GM11168 (cell line): ENCODE measurements at regions not wholly inside any gene's neighbourhood (a gene's known extent, or its start where the extent isn't known, plus 50 kb on each side); places are given as distances from the start of the nearest gene placed in this dataset.
"Not testable (repeated sequence)": the region's sequence is repeated elsewhere in the genome, so short reads cannot be mapped to it uniquely, and the experiment has no call there.

Source experiments
- in situ Hi-C: fragments of 300-500 bp; cut with MboI; formaldehyde crosslinking; loops from one replicate; pipeline ENCODE4 v1.12.0; 2022; ENCODE audit warnings: low sequenced_read_pairs; ENCODE audit not compliant: unreplicated experiment

DNA sequence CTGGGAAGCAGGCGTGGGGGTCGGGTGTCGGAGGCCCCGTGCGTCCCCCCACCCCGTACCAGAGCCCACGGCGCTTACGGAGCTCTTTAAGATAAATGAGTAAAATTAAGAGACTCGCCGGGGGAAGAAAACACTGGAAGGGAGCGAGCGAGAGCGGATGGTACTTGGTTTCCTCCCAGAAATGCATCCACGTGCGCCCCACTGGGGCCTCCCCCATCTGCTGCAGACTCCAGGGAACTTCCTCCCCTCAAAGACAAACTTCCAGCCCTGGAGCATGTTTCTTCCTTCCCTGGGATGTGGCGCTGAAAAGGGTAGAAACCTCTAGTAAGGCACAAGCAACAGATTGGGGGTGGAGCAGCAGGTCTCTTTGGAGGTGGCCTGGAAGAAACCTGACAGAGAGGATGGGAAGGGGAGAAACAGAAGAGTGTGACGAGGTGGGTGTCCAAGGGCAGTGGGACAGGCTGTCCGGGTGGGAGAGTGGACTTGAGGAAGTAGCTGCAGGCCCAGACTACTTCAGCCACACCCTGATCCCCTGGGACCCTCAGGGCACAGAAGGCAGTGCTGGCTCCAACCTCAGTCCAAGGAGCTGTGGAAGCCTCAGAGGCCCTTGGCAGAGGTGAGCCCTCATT lies 91.2 kb downstream of the TRIM43 start:
- in situ Hi-C loops: not testable (repeated sequence)

DNA sequence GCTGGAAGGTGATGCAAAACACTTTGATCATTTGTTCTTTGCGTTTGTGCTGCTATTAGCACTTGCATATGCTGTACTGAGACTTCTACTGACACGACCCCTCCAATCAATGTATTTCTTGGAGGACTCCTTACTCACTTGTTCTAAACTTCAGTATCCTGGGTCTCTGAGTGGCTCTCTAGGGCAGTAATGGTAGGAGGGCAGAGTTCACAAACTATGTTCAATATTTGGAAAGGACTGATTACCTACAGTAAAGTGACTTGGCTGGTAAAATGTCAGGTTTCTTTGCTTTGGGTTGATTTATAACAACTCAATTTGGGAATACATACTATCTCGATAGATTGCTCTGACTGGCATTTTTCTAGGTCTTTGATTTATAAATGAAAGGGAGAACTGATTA lies 93.7 kb downstream of the TRIM43 start:
- in situ Hi-C loops: no loop called here

DNA sequence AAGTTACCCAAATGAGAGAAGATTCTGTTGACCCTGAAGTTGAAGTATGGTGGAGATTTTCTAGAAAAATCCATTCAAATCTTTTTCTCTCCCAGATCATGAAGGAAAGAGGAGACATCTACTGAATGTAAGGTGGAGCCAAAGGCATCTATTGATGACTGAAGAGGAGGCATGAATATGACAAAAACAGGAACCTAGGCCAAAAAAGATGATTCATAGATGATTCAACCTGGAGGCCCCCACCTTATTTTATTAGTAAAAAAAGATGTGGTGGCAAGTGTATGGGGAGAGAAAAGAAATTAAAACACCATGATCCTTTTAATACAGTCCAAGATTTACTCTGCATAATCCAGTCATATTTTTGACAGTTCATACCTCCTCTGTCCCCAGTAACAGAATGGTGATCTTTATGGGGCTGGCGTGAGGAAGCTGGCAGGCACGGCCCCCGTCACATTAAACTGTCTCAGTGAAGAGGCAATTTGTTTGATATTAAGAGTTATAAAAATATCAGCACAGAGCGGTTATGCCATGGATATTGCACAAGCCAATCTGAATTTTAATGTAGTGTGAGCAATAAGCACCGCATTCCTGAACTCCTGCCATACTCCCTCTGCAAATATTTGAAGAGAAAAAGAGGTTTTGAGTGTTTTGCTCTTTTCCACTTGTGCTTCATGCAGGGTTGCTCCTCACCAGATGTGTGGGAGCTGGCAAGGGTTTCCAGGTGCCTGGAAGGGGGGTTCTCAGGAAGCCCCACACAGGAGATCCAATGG lies 94.4 kb downstream of the TRIM43 start:
- in situ Hi-C loops: not testable (repeated sequence)

DNA sequence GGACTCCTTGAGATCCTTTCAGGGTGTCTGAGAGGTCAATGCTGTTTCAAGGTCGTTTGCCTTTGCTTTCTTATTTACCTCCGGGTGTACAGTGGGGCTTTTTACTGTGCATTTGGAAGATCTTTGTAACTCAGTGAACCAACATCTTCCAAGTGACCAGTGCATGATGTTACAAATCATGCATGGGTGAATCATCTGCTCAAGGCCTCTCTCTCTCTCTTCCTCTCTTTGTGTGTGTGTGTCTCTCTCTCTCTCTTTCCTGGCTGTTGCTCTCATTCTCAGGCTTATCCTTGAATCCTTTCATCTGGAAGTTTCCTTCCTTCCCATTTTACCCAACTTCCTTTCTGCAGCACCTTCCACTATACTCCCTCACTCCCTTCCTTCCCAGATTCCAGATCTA lies 96.1 kb downstream of the TRIM43 start:
- in situ Hi-C loops: not testable (repeated sequence)

DNA sequence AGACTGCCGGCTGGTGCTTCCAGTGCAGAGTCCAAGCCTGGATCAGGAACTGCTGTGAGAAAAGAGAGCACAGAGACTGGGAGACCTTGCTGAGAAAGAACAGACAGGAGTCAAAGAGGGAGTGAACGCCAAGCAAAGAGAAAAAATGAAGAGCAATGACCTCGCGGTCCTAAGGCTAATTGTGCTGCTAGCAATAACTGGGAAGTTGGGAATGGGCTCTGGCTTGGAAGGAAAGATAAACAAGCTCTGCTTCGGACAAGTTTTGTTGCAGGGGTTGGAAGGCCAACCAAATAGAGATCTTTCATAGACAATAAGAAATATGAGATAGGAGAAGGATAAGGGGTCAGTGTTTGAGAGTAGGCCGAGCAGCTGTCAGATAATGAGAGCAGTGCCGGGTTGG lies 99.4 kb downstream of the TRIM43 start:
- in situ Hi-C loops: not testable (repeated sequence)

DNA sequence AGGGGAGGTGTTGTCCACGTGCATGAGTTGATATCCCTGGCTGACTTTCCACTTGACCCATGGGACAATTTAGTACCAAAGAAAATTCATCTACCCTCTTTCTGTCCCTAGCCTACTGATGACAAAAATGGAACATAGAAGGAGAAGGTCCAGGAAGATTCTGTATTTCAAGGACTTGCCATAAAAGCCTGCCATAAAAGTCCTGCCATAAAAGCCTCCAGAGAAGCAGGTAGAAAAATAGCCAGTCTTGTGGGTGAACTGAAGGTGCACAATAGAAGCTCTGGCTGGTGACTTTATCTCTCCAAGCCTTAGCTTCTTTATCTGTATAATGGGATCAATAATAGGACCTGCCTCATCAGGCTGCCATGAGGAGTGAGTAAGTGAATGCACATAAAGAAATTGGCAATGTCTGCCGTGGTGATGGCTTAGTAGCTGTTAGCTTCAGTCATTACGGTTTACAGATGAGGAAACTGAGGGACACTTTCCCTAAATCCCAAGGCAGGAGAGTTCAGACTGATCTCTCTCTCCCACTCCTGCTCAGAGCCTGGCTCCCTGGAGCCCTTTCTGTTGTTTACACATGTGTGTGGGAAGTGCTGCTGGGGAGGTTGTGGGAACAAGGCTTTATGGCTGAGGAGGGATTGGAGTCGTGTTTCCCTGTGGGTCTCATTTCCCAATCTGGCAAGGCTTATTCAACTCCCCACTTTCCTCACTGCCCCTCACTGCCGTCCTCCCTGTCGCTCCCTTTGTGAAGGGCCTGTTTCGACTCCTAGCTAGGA lies 101.5 kb downstream of the TRIM43 start:
- in situ Hi-C loops: not testable (repeated sequence)

DNA sequence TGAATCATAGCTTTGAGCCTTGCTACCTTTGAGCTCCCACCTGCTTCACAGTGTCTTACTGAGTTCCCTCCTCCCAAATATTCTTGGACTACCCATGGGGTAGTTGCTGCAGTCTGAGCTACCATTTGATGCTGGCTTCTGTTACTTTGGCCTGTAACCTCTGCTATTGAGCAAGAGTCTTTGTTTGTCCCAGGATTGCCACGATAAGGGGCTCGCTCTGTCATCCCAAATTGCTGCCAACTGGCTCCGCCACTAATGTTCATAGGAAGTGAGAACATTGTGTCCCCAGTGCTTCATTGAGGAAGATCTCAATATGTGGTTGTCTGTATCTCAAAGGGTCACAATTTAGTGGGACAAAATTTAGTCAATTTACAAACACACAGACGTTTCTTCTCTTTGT lies 103.8 kb downstream of the TRIM43 start:
- in situ Hi-C loops: no loop called here

DNA sequence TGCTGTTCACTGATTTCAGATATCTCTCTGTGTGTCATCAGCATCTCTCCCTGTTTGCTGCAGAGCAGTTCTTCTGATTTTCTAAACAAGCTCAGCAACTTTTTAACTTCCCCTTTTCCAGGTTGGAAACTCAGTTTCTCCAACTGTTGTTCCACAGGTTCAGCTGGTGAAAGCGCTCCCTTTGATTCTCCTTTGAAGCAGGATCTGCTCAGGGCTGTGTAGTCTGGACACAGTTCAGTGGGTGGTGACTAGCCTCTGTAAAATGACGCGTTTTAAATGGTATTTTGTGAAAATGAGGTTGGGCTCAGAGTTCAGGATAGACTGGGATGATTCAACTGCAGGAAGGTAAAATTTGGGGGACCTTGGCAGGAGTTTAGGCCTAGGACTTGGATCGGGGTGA lies 106.3 kb downstream of the TRIM43 start:
- in situ Hi-C loops: no loop called here

DNA sequence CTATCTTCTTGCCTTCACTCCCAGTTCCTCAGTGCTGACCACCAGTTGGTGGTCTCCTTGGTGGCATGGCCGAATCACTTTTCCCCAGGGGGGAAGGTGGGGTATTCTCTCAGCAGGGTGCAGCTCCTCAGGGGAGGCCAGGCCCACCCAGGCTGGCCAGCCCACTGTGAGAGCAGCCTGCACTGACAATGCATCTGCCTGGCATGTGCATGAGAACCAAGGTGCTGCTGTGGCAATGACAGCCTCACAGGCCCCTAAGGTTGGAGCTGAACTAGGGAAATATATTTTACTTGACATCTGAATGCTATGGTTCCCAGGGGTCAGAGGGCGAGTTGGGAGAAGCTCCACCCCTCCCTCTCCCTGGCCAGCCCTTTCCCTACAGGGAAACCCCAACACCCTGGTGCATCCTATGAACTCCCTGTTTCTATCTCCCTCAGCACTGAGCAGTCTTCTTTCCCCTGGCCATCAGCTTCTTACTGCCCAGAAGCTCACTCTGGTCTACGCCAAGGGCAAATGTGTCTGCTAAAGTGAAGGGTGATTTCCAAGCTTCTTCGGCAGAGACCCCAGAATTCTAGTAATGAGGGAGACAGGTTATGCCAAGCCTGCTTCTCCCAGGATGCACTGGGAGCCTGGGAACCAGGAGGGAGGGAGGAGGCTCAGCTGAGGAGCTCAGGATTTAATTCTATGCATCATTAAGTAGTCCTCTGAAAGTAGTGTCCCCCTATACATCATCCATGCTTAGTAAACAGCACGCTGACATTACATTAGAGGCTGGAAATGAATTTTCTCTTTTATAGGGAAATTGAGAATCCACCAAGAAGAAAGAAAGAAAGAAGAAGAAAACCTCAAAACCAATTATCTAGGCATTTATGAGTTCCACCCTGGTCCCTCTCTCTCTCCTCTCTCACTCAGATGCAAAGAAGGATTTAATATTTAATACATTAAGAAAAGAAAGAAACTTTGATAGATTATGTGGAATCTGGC lies 107.7 kb downstream of the TRIM43 start:
- in situ Hi-C loops: loop anchor here (25.0 kb wide), 1 partner anchor 287 kb away; the partner anchor contains the start of gene FAHD2A

DNA sequence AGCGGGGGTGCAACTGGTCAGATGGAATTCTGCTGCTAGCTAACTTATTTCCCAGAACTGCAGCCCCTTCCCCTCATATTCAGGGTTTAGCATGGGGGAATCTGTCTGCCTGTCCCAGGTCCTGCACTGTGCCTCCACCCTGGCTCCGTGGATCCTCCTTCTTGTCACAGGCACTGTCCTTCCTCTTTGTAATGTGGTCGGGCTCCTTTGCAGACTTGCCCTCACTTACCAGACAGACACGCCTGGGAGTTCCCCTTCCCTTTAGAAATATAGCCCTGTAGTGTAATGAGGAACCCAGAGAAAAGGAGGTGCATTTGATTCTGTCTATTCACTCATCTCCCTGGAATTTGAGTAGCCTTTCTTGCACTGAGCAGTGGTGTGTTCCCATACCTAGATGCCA lies 108.7 kb downstream of the TRIM43 start:
- in situ Hi-C loops: loop anchor here (25.0 kb wide), 1 partner anchor 288 kb away; the partner anchor contains the start of gene FAHD2A

DNA sequence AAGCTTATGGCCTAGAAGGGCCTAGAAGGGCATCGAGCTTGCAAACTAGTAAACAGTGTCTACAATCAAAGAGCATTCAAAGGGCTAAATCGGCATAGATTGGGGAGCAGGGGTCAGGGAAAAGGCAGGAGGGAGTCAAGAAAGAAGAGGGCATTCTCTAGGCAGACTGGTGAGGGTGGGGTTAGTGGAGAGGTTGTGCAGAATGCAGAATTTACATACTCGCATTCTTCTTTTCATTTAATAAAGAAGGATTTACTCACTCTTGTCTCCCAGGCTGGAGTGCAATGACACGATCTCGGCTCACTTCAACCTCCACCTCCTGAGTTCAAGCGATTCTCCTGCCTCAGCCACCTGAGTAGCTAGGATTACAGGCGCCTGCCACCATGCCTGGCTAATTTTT lies 110.7 kb downstream of the TRIM43 start:
- in situ Hi-C loops: loop anchor here (25.0 kb wide), 1 partner anchor 290 kb away; the partner anchor contains the start of gene FAHD2A

DNA sequence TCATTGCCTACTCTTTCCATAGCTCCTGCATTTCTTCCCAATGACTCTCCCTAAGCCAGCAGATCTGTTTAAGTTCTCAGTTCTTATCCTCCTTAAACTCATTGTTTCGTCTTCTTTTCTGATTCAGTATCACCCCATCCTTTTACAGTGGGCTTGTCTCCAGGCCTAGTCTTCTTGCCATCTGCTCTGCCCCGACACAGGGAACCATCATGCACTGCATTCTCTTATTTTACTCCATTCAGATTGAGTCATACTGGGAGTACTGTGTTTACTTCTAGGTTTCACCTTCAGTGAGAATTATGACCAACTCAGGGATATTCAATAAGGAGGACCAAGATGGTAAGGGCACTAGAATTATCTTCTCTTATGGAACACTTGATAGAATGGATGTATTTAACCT lies 115.4 kb downstream of the TRIM43 start:
- in situ Hi-C loops: loop anchor here (25.0 kb wide), 1 partner anchor 295 kb away; the partner anchor contains the start of gene FAHD2A

DNA sequence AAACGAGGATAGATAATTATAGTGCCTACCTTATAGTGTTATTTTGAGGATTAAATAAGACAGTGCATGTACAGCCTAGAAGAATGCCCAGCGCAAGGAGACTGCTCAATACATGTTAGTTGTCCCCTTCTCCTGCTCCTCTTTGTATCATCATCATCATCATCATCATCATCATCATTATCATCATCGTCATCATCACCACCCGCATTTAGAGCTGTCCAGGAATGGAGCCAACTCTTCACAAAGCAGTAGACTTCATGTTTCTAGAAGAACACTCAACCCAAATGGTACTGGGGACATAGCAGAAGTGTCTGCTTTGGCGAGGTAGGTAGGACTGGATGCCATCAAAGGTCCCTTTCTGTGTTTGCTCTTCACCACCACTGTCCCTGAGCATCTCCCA lies 116.0 kb downstream of the TRIM43 start:
- in situ Hi-C loops: loop anchor here (25.0 kb wide), 1 partner anchor 296 kb away; the partner anchor contains the start of gene FAHD2A

DNA sequence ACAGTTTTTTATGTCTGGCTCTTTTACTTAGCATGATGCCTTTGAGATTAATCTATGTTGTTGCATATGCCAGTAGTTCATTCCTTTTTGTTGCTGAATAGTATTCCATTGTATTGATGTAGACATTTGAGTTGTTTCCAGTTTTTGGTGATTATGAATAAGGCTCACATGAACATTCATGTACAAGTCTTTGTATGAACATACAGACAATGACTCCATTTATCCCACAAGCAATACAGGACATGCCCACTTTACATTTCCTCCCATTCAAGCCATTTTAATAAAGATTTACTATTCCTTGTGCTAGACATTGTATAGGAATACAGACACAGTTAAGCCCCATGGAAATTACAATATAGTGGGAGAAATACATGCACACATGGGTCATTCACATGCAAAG lies 118.0 kb downstream of the TRIM43 start:
- in situ Hi-C loops: loop anchor here (25.0 kb wide), 1 partner anchor 298 kb away; the partner anchor contains the start of gene FAHD2A

DNA sequence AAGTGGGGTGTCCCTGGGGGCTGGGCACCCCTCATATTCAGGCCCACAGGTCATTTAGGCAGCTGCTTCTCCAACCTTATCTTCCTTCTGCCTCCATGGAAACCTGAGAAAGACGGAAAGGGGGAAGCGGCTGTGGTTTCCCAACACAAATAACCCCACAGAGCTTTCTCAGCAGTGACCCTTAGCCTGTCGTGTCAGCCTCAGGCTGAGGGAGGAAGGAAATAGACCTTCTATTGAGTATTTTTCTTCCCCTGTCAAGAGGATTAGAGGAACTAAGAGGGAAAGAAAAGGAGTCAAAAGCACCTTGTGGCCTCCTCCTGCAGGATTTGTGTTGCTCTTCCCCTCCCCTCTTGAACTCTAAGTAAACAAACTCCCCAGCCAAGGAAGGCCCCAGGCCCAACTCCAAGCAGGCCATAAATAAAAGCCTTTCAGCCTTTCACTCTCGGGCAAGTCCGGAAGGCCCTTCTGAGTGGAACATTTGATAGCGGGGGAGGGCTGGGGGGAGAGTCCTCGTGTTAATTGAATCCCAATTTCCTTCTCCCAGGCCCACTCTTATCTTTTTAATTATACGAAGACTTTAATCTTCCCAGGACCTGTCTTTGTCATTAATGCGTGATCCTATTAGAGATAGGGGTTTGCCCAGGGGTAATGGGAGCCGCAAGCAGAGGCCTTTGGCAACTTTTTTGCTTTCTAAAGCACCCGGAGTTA lies 121.8 kb downstream of the TRIM43 start:
- in situ Hi-C loops: loop anchor here (25.0 kb wide), 1 partner anchor 301 kb away; the partner anchor contains the start of gene FAHD2A

DNA sequence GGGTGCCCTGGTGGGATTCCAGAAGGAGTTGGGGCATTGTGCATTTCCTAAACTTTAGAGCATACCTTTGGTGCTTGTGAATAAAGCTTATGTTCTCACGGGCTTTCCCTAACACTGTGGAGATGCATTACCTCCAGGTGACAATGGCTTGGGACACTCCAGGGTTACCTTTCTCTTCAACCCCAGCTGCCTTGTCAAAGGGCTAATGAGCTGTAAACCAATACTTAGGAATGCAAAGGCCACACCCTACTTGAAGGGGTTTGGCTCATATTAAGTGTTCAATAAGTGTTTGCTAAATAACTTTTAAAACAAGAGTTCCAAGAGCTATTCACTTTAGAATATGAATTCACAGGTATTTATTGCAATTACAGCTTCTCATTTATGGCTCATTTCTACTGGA lies 122.6 kb downstream of the TRIM43 start:
- in situ Hi-C loops: loop anchor here (25.0 kb wide), 1 partner anchor 302 kb away; the partner anchor contains the start of gene FAHD2A

DNA sequence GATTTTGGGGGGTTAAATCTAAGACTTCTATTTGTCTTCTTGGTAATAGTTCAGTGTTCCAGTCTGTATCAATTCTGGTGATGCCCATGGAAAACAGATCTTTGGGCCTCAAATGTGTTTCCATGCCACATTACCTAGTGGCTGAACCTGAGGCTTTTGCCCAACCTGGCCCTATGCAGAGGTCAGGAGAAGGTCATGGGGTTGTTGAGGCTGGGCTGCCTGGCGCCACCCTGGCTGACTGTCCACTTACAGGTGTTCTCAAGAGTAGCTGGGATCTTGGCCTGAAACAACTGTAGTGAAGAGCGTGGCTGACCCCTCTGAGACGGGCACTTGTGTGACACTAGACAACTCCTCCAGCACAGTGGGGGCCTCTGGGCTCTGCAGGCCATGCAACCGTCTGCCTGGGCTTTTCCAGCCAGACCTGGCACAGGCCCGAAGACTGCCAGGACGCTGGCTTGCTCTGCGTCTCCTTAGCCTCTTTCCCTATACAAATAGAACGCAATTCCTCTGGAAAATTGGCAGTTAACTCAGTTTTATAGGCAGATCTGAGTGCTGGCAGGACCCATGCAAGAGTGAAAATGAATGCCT lies 127.8 kb downstream of the TRIM43 start:
- in situ Hi-C loops: loop anchor here (25.0 kb wide), 1 partner anchor 307 kb away; the partner anchor contains the start of gene FAHD2A

DNA sequence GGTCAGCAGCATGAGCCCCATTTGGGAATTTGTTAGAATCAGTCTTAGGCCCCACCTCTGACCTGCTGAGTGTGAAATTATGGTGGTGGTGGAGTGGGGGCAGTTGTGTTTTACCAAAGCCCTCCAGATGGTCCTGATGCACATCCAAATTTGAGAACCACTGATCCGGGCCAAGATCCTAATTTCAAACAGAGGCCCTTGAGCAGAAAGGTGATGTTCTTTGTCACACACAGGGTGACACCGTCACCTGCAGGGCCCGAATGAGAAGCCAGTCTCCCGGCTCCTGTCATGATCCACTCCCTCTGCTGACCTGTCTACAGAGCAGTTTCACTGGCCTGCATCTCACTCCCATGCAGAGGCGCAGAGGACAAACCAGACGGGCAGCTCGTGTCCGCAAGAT lies 129.9 kb downstream of the TRIM43 start:
- in situ Hi-C loops: loop anchor here (25.0 kb wide), 1 partner anchor 309 kb away; the partner anchor contains the start of gene FAHD2A
